Loucy (cell line): ENCODE measurements at regions not wholly inside any gene's neighbourhood (a gene's known extent, or its start where the extent isn't known, plus 50 kb on each side); places are given as distances from the start of the nearest gene placed in this dataset.
A peak's percentile ranks its signal among the peaks of the same experiment; 100 is the strongest.

Source experiments
- H2AFZ ChIP-seq: fragments of 200-600 bp; sonication (generic); 2 replicates; pipeline ENCODE4 v1.6.0; 2016; ENCODE audit warnings: antibody characterized with exemption, mild to moderate bottlenecking, low read length, moderate library complexity
- H3F3A ChIP-seq: fragments of 200-600 bp; 2 replicates; pipeline ENCODE4 v1.6.0; 2016; ENCODE audit warnings: antibody characterized with exemption, low read depth, mild to moderate bottlenecking
- H3K27me3 ChIP-seq: fragments of 200-600 bp; sonication (generic); 2 replicates; pipeline ENCODE4 v1.6.1; 2014; ENCODE audit warnings: low read length, mild to moderate bottlenecking; ENCODE audit not compliant: insufficient read depth, poor library complexity, severe bottlenecking
- H3K36me3 ChIP-seq: fragments of 200-600 bp; sonication (generic); 2 replicates; pipeline ENCODE4 v1.6.1; 2016; ENCODE audit warnings: low read length; ENCODE audit not compliant: insufficient read depth
- H3K4me1 ChIP-seq: fragments of 200-600 bp; sonication (generic); 2 replicates; pipeline ENCODE4 v1.5.1; 2014; ENCODE audit warnings: low read length, mild to moderate bottlenecking; ENCODE audit not compliant: insufficient read depth, poor library complexity, severe bottlenecking
- H3K4me2 ChIP-seq: fragments of 200-600 bp; sonication (generic); 2 replicates; pipeline ENCODE4 v1.6.0; 2014; ENCODE audit warnings: antibody characterized with exemption, low read length, low read depth, mild to moderate bottlenecking; ENCODE audit not compliant: poor library complexity, severe bottlenecking
- H3K4me3 ChIP-seq: fragments of 200-600 bp; sonication (generic); 2 replicates; pipeline ENCODE4 v1.5.1; 2014; ENCODE audit warnings: low read length, mild to moderate bottlenecking, mixed read lengths; ENCODE audit not compliant: poor library complexity, severe bottlenecking
- H3K79me2 ChIP-seq: fragments of 200-600 bp; sonication (generic); 2 replicates; pipeline ENCODE4 v1.6.1; 2014; ENCODE audit warnings: low read length; ENCODE audit not compliant: insufficient read depth
- H3K9ac ChIP-seq: fragments of 200-600 bp; sonication (generic); 2 replicates; pipeline ENCODE4 v1.6.0; 2014; ENCODE audit warnings: mild to moderate bottlenecking, low read depth, low read length, moderate library complexity; ENCODE audit not compliant: poor library complexity, severe bottlenecking
- H3K9me2 ChIP-seq: fragments of 200-600 bp; sonication (generic); replicated peaks from 2 replicates; pipeline ENCODE4 v1.6.1; 2016; ENCODE audit warnings: low read depth, low read length, mixed read lengths
- H3K9me3 ChIP-seq: fragments of 200-600 bp; sonication (generic); 2 replicates; pipeline ENCODE4 v1.6.1; 2014; ENCODE audit warnings: mild to moderate bottlenecking, antibody characterized with exemption, low read length, low read depth; ENCODE audit not compliant: insufficient read depth
- H4K20me1 ChIP-seq: fragments of 200-600 bp; sonication (generic); 2 replicates; pipeline ENCODE4 v1.6.0; 2014; ENCODE audit warnings: antibody characterized with exemption, low read length, mild to moderate bottlenecking; ENCODE audit not compliant: insufficient read depth, poor library complexity, severe bottlenecking
- CTCF ChIP-seq: fragments of 200-600 bp; sonication (generic); conservative IDR thresholded peaks from 2 replicates; pipeline ENCODE4 v1.5.1; 2014; ENCODE audit warnings: mild to moderate bottlenecking, antibody characterized with exemption, low read length
- EZH2phosphoT487 ChIP-seq: fragments of 200-600 bp; IDR thresholded peaks from 2 replicates; pipeline ENCODE4 v1.6.1; 2018; ENCODE audit warnings: antibody characterized with exemption, mild to moderate bottlenecking, moderate library complexity, borderline replicate concordance

- Histone ChIP-seq H3K79me2 (no peaks in the 10 kb centered on the region), H3K9ac (no peak overlapping the region), H3K4me3 (no peak overlapping the region), H3K4me1 (peaks cover 15% of the 10 kb centered on the region), H3K27me3 (no peaks in the 10 kb centered on the region), H3K4me2 (no peak overlapping the region), H3K36me3 (no peaks in the 10 kb centered on the region), H2AFZ (peak overlapping the region; percentile 45; the same call in 1 of the 2 replicates), H3K9me3 (no peaks in the 10 kb centered on the region), H3F3A (no peaks in the 10 kb centered on the region), H3K9me2 (no peaks in the 10 kb centered on the region), H4K20me1 (no peaks in the 10 kb centered on the region)
- TF ChIP-seq CTCF (no peak), EZH2phosphoT487 (no peak)
These were observed 129.8 kb upstream of the TRIM2 start for GRCh38 chr4:153074486-153074885.

GRCh38 chr4:153074936-153075630 is 129.2 kb upstream of the TRIM2 start:
- H3K4me3 ChIP-seq, result no peak overlapping the region
- H3K9ac ChIP-seq, result no peak overlapping the region
- H4K20me1 ChIP-seq, result no peaks in the 10 kb centered on the region
- H3K4me1 ChIP-seq, result peaks cover 21% of the 10 kb centered on the region
- no peak for TF ChIP-seq CTCF
- TF ChIP-seq EZH2phosphoT487, result no peak
- H3K36me3 ChIP-seq, result no peaks in the 10 kb centered on the region
- H3K4me2 ChIP-seq, result no peak overlapping the region
- H3K27me3 ChIP-seq, result no peaks in the 10 kb centered on the region
- no peaks in the 10 kb centered on the region for H3K9me3 ChIP-seq
- H3K79me2 ChIP-seq, result no peaks in the 10 kb centered on the region
- H3K9me2 ChIP-seq, result no peaks in the 10 kb centered on the region
- no peaks in the 10 kb centered on the region for H3F3A ChIP-seq
- H2AFZ ChIP-seq, result peak overlapping the region; percentile 45; the same call in 1 of the 2 replicates

- Histone ChIP-seq H3K4me1 (peaks cover 30% of the 10 kb centered on the region), H3K9ac (no peak overlapping the region), H3K9me2 (no peaks in the 10 kb centered on the region), H3K36me3 (no peaks in the 10 kb centered on the region), H3K27me3 (no peaks in the 10 kb centered on the region), H3K9me3 (no peaks in the 10 kb centered on the region), H2AFZ (no peak overlapping the region), H3K79me2 (no peaks in the 10 kb centered on the region), H3F3A (no peaks in the 10 kb centered on the region), H4K20me1 (no peaks in the 10 kb centered on the region), H3K4me3 (no peak overlapping the region), H3K4me2 (no peak overlapping the region)
- TF ChIP-seq CTCF (no peak), EZH2phosphoT487 (no peak)
These were observed 128.3 kb upstream of the TRIM2 start for GRCh38 chr4:153075836-153076518.
